GM12878 (cell line): ENCODE measurements at regions not wholly inside any gene's neighbourhood (a gene's known extent, or its start where the extent isn't known, plus 50 kb on each side); places are given as distances from the start of the nearest gene placed in this dataset.

Experiments used
- ATAC-seq: fragments of 200-7000 bp; cut with Tn5 transposase; 3 replicates; pipeline ENCODE4 v1.9.1; 2020; ENCODE audit warnings: mild to moderate bottlenecking, moderate library complexity
- BruUV-seq: library from RNA; stranded (reverse); fragments of 400-500 nt; replicated peaks from 2 replicates; lab custom pipeline; 2021; lab: Mats Ljungman, UMichigan
- CTCF ChIA-PET: fragments of 300-600 bp; sonication (Branson Sonifier 250); formaldehyde crosslinking; extraction: SDS; loops from one replicate; lab custom pipeline; 2021; ENCODE audit warnings: inconsistent platforms; lab: Yijun Ruan, JAX
- POLR2A ChIA-PET: fragments of 350-600 bp; formaldehyde crosslinking; extraction: SDS; loops from one replicate; lab custom pipeline; 2021; ENCODE audit warnings: inconsistent platforms; lab: Charles Lee
- RAD21 ChIA-PET: fragments of 300-600 bp; sonication (Branson Sonifier 250); formaldehyde crosslinking; loops from one replicate; lab custom pipeline; 2023; ENCODE audit warnings: antibody characterized with exemption; ENCODE audit not compliant: unreplicated experiment; lab: Charles Lee
- SMC1A ChIA-PET: fragments of 300-600 bp; sonication (Branson Sonifier 250); formaldehyde crosslinking; loops from one replicate; lab custom pipeline; 2023; ENCODE audit not compliant: unreplicated experiment, uncharacterized antibody; lab: Charles Lee
- DNase-seq: peaks from one replicate; pipeline ENCODE4 v3.0.0-alpha.2; 2011; ENCODE audit warnings: low read depth, low spot score
- FAIRE-seq: peaks from 3 replicates; lab custom pipeline; 2011; peaks lifted over from hg19 to GRCh38; lab: Jason Lieb, UNC
- H2AFZ ChIP-seq: 2 replicates; pipeline ENCODE4 v1.6.0; 2011; ENCODE audit warnings: low read depth, low read length, control low read depth; ENCODE audit not compliant: control insufficient read depth
- H3K27ac ChIP-seq: 2 replicates; pipeline ENCODE4 v1.5.1; 2011; ENCODE audit warnings: control low read depth; ENCODE audit not compliant: control insufficient read depth, insufficient read depth
- H3K27me3 ChIP-seq, 2 experiments: replicated peaks in 1 of 2; 2 replicates each; pipeline versions ENCODE4 v1.6.0 to v1.6.1; 2011; ENCODE audit warnings: low read length in 1 of 2; ENCODE audit not compliant: control insufficient read depth in 2 of 2, insufficient read depth in 2 of 2
- H3K36me3 ChIP-seq, 2 experiments: 2 replicates each; pipeline ENCODE4 v1.5.1; 2011; ENCODE audit warnings: low read length in 1 of 2; ENCODE audit not compliant: control insufficient read depth in 2 of 2, insufficient read depth in 2 of 2
- H3K4me1 ChIP-seq: 2 replicates; pipeline ENCODE4 v1.6.1; 2011; ENCODE audit warnings: mild to moderate bottlenecking, low read length, moderate library complexity, mixed read lengths; ENCODE audit not compliant: control insufficient read depth, insufficient read depth
- H3K4me2 ChIP-seq: 2 replicates; pipeline ENCODE4 v1.6.0; 2011; ENCODE audit warnings: control low read depth; ENCODE audit not compliant: control insufficient read depth, insufficient read depth
- H3K4me3 ChIP-seq: fragments of 200-600 bp; sonication (generic); 2 replicates; pipeline ENCODE4 v1.5.1; 2016
- H3K79me2 ChIP-seq: 2 replicates; pipeline ENCODE4 v1.6.0; 2011; ENCODE audit warnings: low read length; ENCODE audit not compliant: control insufficient read depth, insufficient read depth
- H3K9ac ChIP-seq: 2 replicates; pipeline ENCODE4 v1.8.0; 2011; ENCODE audit warnings: low read length, control low read depth, mixed read lengths; ENCODE audit not compliant: control insufficient read depth, insufficient read depth
- H3K9me3 ChIP-seq: replicated peaks from 3 replicates; pipeline ENCODE4 v1.5.1; 2011; ENCODE audit warnings: mild to moderate bottlenecking, low read length; ENCODE audit not compliant: control insufficient read depth, insufficient read depth
- H4K20me1 ChIP-seq: 2 replicates; pipeline ENCODE4 v1.6.0; 2011; ENCODE audit not compliant: control insufficient read depth, insufficient read depth
- BCLAF1 ChIP-seq: fragments of 450-650 bp; IDR thresholded peaks from 2 replicates; pipeline ENCODE4 v1.6.1; 2017; ENCODE audit warnings: antibody characterized with exemption, mild to moderate bottlenecking, moderate library complexity
- FOXM1 ChIP-seq: IDR thresholded peaks from 2 replicates; pipeline ENCODE4 v1.6.1; 2012; ENCODE audit warnings: low read depth, mild to moderate bottlenecking, inconsistent platforms, low read length, moderate library complexity
- KLF5 ChIP-seq: fragments of 450-650 bp; IDR thresholded peaks from 2 replicates; pipeline ENCODE4 v1.6.1; 2014; ENCODE audit warnings: mild to moderate bottlenecking; ENCODE audit not compliant: partially characterized antibody
- LARP7 ChIP-seq: fragments of 450-650 bp; IDR thresholded peaks from 2 replicates; pipeline ENCODE4 v1.6.1; 2017; ENCODE audit warnings: mild to moderate bottlenecking
- MAX ChIP-seq: IDR thresholded peaks from 2 replicates; pipeline ENCODE4 v1.6.1; 2012; ENCODE audit warnings: low read depth, low read length, improper control_type of control experiment
- MEF2A ChIP-seq: IDR thresholded peaks from 2 replicates; pipeline ENCODE4 v1.6.1; 2011; ENCODE audit warnings: low read depth, mild to moderate bottlenecking, low read length, moderate library complexity; ENCODE audit not compliant: insufficient read depth
- MTA3 ChIP-seq: IDR thresholded peaks from 2 replicates; pipeline ENCODE4 v1.6.1; 2012; ENCODE audit warnings: low read length, inconsistent platforms, borderline replicate concordance
- RELA ChIP-seq: fragments of 450-650 bp; IDR thresholded peaks from 2 replicates; pipeline ENCODE4 v1.8.0; 2014; ENCODE audit warnings: borderline replicate concordance; ENCODE audit not compliant: partially characterized antibody
- RUNX3 ChIP-seq: IDR thresholded peaks from 2 replicates; pipeline ENCODE4 v1.6.1; 2012; ENCODE audit warnings: low read length, inconsistent platforms
- SMAD5 ChIP-seq: IDR thresholded peaks from 2 replicates; pipeline ENCODE4 v1.6.1; 2016; ENCODE audit warnings: antibody characterized with exemption, low read depth
- SP1 ChIP-seq: IDR thresholded peaks from one replicate; pipeline ENCODE4 v1.6.1; 2011; ENCODE audit warnings: low read depth, low read length
- SRF ChIP-seq, 2 experiments: IDR thresholded peaks; 2 replicates each; pipeline ENCODE4 v1.6.1; 2011; ENCODE audit warnings: low read depth in 2 of 2, low read length in 2 of 2, mild to moderate bottlenecking in 1 of 2, moderate library complexity in 1 of 2
- SUZ12 ChIP-seq: fragments of 200-600 bp; sonication (generic); IDR thresholded peaks from one replicate; pipeline ENCODE4 v1.6.1; 2018; ENCODE audit warnings: antibody characterized with exemption, mild to moderate bottlenecking; ENCODE audit not compliant: unreplicated experiment
- TAF1 ChIP-seq: IDR thresholded peaks from 2 replicates; pipeline ENCODE4 v1.6.1; 2011; ENCODE audit warnings: mild to moderate bottlenecking, low read depth, low read length, borderline replicate concordance
- TCF7 ChIP-seq: IDR thresholded peaks from 2 replicates; pipeline ENCODE4 v1.6.1; 2014; ENCODE audit warnings: antibody characterized with exemption, borderline replicate concordance
- YY1 ChIP-seq: IDR thresholded peaks from 2 replicates; pipeline ENCODE4 v1.6.1; 2011; ENCODE audit warnings: low read depth, mild to moderate bottlenecking, low read length
- ZNF217 ChIP-seq: fragments of 450-650 bp; IDR thresholded peaks from 2 replicates; pipeline ENCODE4 v1.6.1; 2017; ENCODE audit warnings: antibody characterized with exemption, mild to moderate bottlenecking
- WGBS: methylation state at CpG from one replicate; pipeline ENCODE4 v1.1.6; 2016; ENCODE audit warnings: low lambda C conversion rate; ENCODE audit not compliant: insufficient replicate concordance, insufficient coverage; ENCODE audit errors: missing lambda C conversion rate; 5-methylcytosine and 5-hydroxymethylcytosine counted together
- in situ Hi-C: fragments of 300-500 bp; cut with MboI; formaldehyde crosslinking; loops from 9 replicates; pipeline ENCODE4 v1.14.3; 2018; ENCODE audit warnings: mixed read lengths
- intact Hi-C: fragments of 100-400 bp; cut with micrococcal nuclease; formaldehyde crosslinking; loops from one replicate; pipeline ENCODE4 v1.14.2; 2022; ENCODE audit not compliant: unreplicated experiment
- TF ChIP-seq, protein P1 (sequence below): IDR thresholded peaks from 2 replicates; pipeline ENCODE4 v1.6.1; 2012; ENCODE audit warnings: mild to moderate bottlenecking, low read depth, low read length

- POLR2A ChIA-PET, result no interaction called here
- Histone ChIP-seq H2AFZ (no peak overlapping the region), H3K4me2 (no peak overlapping the region), H3K36me3 (no peaks in the 10 kb centered on the region), H3K4me3 (no peak overlapping the region), H3K4me1 (no peaks in the 10 kb centered on the region), H3K79me2 (no peaks in the 10 kb centered on the region), H3K27me3 (no peaks in the 10 kb centered on the region), H3K9me3 (no peaks in the 10 kb centered on the region; the same call in 2 of the 3 replicates), H3K27ac (no peak overlapping the region), H3K9ac (no peak overlapping the region), H4K20me1 (no peaks in the 10 kb centered on the region)
- SMC1A ChIA-PET, result no interaction called here
- 70% methylated on average over 7 of the region's 7 CpGs for WGBS
- no peak for DNase-seq
- CTCF ChIA-PET, result no interaction called here
- no TSS peak for BruUV-seq
- RAD21 ChIA-PET, result no interaction called here
- TF ChIP-seq YY1, result no peak
- TF ChIP-seq RUNX3, result no peak
- no peak for TF ChIP-seq ZNF217
- TF ChIP-seq BCLAF1, result no peak
- no peak for TF ChIP-seq SUZ12
- no peak for TF ChIP-seq TAF1
- TF ChIP-seq SP1, result no peak
- TF ChIP-seq FOXM1, result no peak
- TF ChIP-seq, protein P1, sequence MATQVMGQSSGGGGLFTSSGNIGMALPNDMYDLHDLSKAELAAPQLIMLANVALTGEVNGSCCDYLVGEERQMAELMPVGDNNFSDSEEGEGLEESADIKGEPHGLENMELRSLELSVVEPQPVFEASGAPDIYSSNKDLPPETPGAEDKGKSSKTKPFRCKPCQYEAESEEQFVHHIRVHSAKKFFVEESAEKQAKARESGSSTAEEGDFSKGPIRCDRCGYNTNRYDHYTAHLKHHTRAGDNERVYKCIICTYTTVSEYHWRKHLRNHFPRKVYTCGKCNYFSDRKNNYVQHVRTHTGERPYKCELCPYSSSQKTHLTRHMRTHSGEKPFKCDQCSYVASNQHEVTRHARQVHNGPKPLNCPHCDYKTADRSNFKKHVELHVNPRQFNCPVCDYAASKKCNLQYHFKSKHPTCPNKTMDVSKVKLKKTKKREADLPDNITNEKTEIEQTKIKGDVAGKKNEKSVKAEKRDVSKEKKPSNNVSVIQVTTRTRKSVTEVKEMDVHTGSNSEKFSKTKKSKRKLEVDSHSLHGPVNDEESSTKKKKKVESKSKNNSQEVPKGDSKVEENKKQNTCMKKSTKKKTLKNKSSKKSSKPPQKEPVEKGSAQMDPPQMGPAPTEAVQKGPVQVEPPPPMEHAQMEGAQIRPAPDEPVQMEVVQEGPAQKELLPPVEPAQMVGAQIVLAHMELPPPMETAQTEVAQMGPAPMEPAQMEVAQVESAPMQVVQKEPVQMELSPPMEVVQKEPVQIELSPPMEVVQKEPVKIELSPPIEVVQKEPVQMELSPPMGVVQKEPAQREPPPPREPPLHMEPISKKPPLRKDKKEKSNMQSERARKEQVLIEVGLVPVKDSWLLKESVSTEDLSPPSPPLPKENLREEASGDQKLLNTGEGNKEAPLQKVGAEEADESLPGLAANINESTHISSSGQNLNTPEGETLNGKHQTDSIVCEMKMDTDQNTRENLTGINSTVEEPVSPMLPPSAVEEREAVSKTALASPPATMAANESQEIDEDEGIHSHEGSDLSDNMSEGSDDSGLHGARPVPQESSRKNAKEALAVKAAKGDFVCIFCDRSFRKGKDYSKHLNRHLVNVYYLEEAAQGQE, result no peak
- TF ChIP-seq MEF2A, result no peak
- TF ChIP-seq LARP7, result no peak
- no peak for TF ChIP-seq KLF5
- no peak for TF ChIP-seq SMAD5
- no peak for TF ChIP-seq RELA
- no peak for TF ChIP-seq TCF7
- no peak for TF ChIP-seq MAX
- no peak for TF ChIP-seq SRF (IDR thresholded peaks at IDR 0.05; ENCODE audit: low read depth in 2 of 2, low read length in 2 of 2)
- no peak for TF ChIP-seq MTA3
- ATAC-seq, result no peak
- in situ Hi-C loops, result no loop called here
- intact Hi-C loops, result no loop called here
- FAIRE-seq, result no peak
Measured at GRCh38 chr10:4437061-4437460, 388.9 kb upstream of the AKR1E2 start.
